Stimulated activated CD4-positive, alpha-beta T cell treated with anti-CD3 and anti-CD28 coated beads, Interleukin-12 subunit alpha, Interleukin-12 subunit beta, amount 100 ng/mL, for 24 hours (primary cell): ENCODE measurements at regions not wholly inside any gene's neighbourhood (a gene's known extent, or its start where the extent isn't known, plus 50 kb on each side); places are given as distances from the start of the nearest gene placed in this dataset.
"Not testable (repeated sequence)": the region's sequence is repeated elsewhere in the genome, so short reads cannot be mapped to it uniquely, and the experiment has no call there.

Experiments used
- DNase-seq, 2 experiments: peaks; one replicate each; pipeline ENCODE4 v3.0.0-alpha.2; 2020; ENCODE audit warnings: low read depth in 2 of 2

- not testable (repeated sequence) for DNase-seq
Measured at GRCh38 chrX:76774912-76775311, 347.4 kb downstream of the MAGEE1 start.

- no peak for DNase-seq
Measured at GRCh38 chrX:76796311-76796710, 368.8 kb downstream of the MAGEE1 start.

GRCh38 chrX:76802708-76803107 lies 375.2 kb downstream of the MAGEE1 start:
- DNase-seq = no peak

- no peak for DNase-seq
Measured at GRCh38 chrX:76815754-76816153, 388.2 kb downstream of the MAGEE1 start.

GRCh38 chrX:76817279-76817678 lies 389.8 kb downstream of the MAGEE1 start:
- DNase-seq = not testable (repeated sequence)

- DNase-seq = no peak
Measured at GRCh38 chrX:76821276-76821675, 393.8 kb downstream of the MAGEE1 start.

GRCh38 chrX:76827672-76828071 lies 400.2 kb downstream of the MAGEE1 start:
- DNase-seq = no peak

- DNase-seq = not testable (repeated sequence)
Measured at GRCh38 chrX:76840902-76841301, 413.4 kb downstream of the MAGEE1 start.

- DNase-seq = no peak
Measured at GRCh38 chrX:76850851-76851250, 423.3 kb downstream of the MAGEE1 start.

- DNase-seq = no peak
Measured at GRCh38 chrX:76862509-76862908, 435.0 kb downstream of the MAGEE1 start.

GRCh38 chrX:76893930-76894329 lies 466.4 kb downstream of the MAGEE1 start:
- DNase-seq = no peak

GRCh38 chrX:76915836-76916235 lies 488.3 kb downstream of the MAGEE1 start:
- DNase-seq = no peak

- no peak for DNase-seq
Measured at GRCh38 chrX:76918033-76918432, 490.5 kb downstream of the MAGEE1 start.

GRCh38 chrX:76919761-76920160 lies 492.3 kb downstream of the MAGEE1 start:
- DNase-seq = no peak

- no peak for DNase-seq
Measured at GRCh38 chrX:76920607-76921006, 493.1 kb downstream of the MAGEE1 start.

GRCh38 chrX:76921176-76921575 lies 493.7 kb downstream of the MAGEE1 start:
- no peak for DNase-seq

- DNase-seq = no peak
Measured at GRCh38 chrX:76922100-76922499, 494.6 kb downstream of the MAGEE1 start.

GRCh38 chrX:76924616-76925015 lies 497.1 kb downstream of the MAGEE1 start:
- DNase-seq = not testable (repeated sequence)

GRCh38 chrX:76931518-76931917 lies 504.0 kb downstream of the MAGEE1 start:
- no peak for DNase-seq

- no peak for DNase-seq
Measured at GRCh38 chrX:76957485-76957884, 489.7 kb upstream of the FGF16 start.

GRCh38 chrX:76971393-76972376 lies 475.5 kb upstream of the FGF16 start:
- no peak for DNase-seq

GRCh38 chrX:76977452-76977851 lies 469.7 kb upstream of the FGF16 start:
- DNase-seq = no peak

- DNase-seq = no peak
Measured at GRCh38 chrX:76987381-76987780, 459.8 kb upstream of the FGF16 start.
